ENCODE measurements at regions not wholly inside any gene's neighbourhood (a gene's known extent, or its start where the extent isn't known, plus 50 kb on each side); places are given as distances from the start of the nearest gene placed in this dataset.

GRCh38 chr2:238704471-238705225 lies 143.2 kb upstream of the TWIST2 start:
- peaks cover 0 to 21% (median 10%) of the 10 kb centered on the region in 12 donors for H3K4me1 ChIP-seq
- intact Hi-C loops (cut with DNase I), result no loop called here
- TF ChIP-seq CTCF (IDR thresholded peaks at IDR 0.05) (no peak), POLR2A (IDR thresholded peaks at IDR 0.05) (no peak)
- DNase-seq (peak in 1 of 5 donors; percentile 14), ATAC-seq (no peak)
- WGBS, 4 donors, result 76 to 79% (median 77%) methylated on average over 11 of the region's 11 CpGs
- peaks cover 0 to 4% (median 0%) of the 10 kb centered on the region in 9 donors for H3K27me3 ChIP-seq
- no peak overlapping the region for H3K4me3 ChIP-seq
- no peak overlapping the region for H3K27ac ChIP-seq
- H3K9me3 ChIP-seq, result no peaks in the 10 kb centered on the region
- no peaks in the 10 kb centered on the region for H3K36me3 ChIP-seq

- Histone ChIP-seq H3K4me1 (peaks cover 0 to 15% (median 0%) of the 10 kb centered on the region in 12 donors), H3K27me3 (peaks cover 0 to 4% (median 0%) of the 10 kb centered on the region in 9 donors), H3K4me3 (no peak overlapping the region), H3K36me3 (no peaks in the 10 kb centered on the region), H3K9me3 (no peaks in the 10 kb centered on the region), H3K27ac (no peak overlapping the region)
- DNase-seq (no peak), ATAC-seq (no peak)
- intact Hi-C loops (cut with DNase I), result no loop called here
- WGBS, 4 donors, result 90 to 93% (median 91%) methylated on average over 8 of the region's 8 CpGs
- TF ChIP-seq CTCF (IDR thresholded peaks at IDR 0.05), result no peak
- TF ChIP-seq POLR2A (IDR thresholded peaks at IDR 0.05), result no peak
Measured at GRCh38 chr2:238706163-238706562, 141.7 kb upstream of the TWIST2 start.

GRCh38 chr2:238706673-238707072 lies 141.2 kb upstream of the TWIST2 start:
- H3K27ac ChIP-seq, result no peak overlapping the region
- WGBS, 4 donors, result 88 to 100% (median 94%) methylated on average over 1 of the region's 1 CpG
- intact Hi-C loops (cut with DNase I), result no loop called here
- H3K4me1 ChIP-seq, result peaks cover 0 to 14% (median 0%) of the 10 kb centered on the region in 12 donors
- H3K27me3 ChIP-seq, result peaks cover 0 to 4% (median 0%) of the 10 kb centered on the region in 9 donors
- H3K9me3 ChIP-seq, result no peaks in the 10 kb centered on the region
- no peaks in the 10 kb centered on the region for H3K36me3 ChIP-seq
- TF ChIP-seq POLR2A (IDR thresholded peaks at IDR 0.05) (no peak), CTCF (IDR thresholded peaks at IDR 0.05) (peak in 3 of 12 donors; percentile 5 to 21 (median 16))
- H3K4me3 ChIP-seq, result no peak overlapping the region
- ATAC-seq (no peak), DNase-seq (no peak)

- intact Hi-C loops (cut with DNase I), result no loop called here
- no peaks in the 10 kb centered on the region for H3K9me3 ChIP-seq
- DNase-seq, result peak in 1 of 5 donors; percentile 2
- TF ChIP-seq POLR2A (IDR thresholded peaks at IDR 0.05) (no peak), CTCF (IDR thresholded peaks at IDR 0.05) (no peak)
- H3K4me1 ChIP-seq, result peaks cover 0 to 14% (median 0%) of the 10 kb centered on the region in 12 donors
- no peak overlapping the region for H3K27ac ChIP-seq
- H3K27me3 ChIP-seq, result peaks cover 0 to 4% (median 0%) of the 10 kb centered on the region in 9 donors
- H3K4me3 ChIP-seq, result no peak overlapping the region
- H3K36me3 ChIP-seq, result no peaks in the 10 kb centered on the region
- ATAC-seq, result peak in 2 of 4 donors; percentile 26 to 36
- 65 to 79% (median 74%) methylated on average over 6 of the region's 6 CpGs for WGBS, 4 donors
Measured at GRCh38 chr2:238709325-238710025, 138.4 kb upstream of the TWIST2 start.
